SH-SY5Y (cell line): ENCODE measurements at regions not wholly inside any gene's neighbourhood (a gene's known extent, or its start where the extent isn't known, plus 50 kb on each side); places are given as distances from the start of the nearest gene placed in this dataset.

Experiments used
- GATA2 ChIP-seq: IDR thresholded peaks from 2 replicates; pipeline ENCODE4 v1.6.1; 2011; ENCODE audit warnings: mild to moderate bottlenecking, low read depth, low read length
- GATA3 ChIP-seq: IDR thresholded peaks from 2 replicates; pipeline ENCODE4 v1.6.1; 2011; ENCODE audit warnings: low read depth, mild to moderate bottlenecking, low read length, moderate library complexity

- TF ChIP-seq GATA2 = no peak
- no peak for TF ChIP-seq GATA3
Observed at GRCh38 chr12:107304588-107305532, 211.5 kb upstream of the CRY1 start.
